ENCODE measurements at regions not wholly inside any gene's neighbourhood (a gene's known extent, or its start where the extent isn't known, plus 50 kb on each side); places are given as distances from the start of the nearest gene placed in this dataset.
A peak's percentile ranks its signal among the peaks of the same experiment; 100 is the strongest.

- DNase-seq = no peak
Measured at GRCh38 chr1:234683861-234684632, 74.1 kb upstream of the IRF2BP2 start.

- DNase-seq = no peak
Measured at GRCh38 chr1:234683127-234683860, 73.3 kb upstream of the IRF2BP2 start.

DNA sequence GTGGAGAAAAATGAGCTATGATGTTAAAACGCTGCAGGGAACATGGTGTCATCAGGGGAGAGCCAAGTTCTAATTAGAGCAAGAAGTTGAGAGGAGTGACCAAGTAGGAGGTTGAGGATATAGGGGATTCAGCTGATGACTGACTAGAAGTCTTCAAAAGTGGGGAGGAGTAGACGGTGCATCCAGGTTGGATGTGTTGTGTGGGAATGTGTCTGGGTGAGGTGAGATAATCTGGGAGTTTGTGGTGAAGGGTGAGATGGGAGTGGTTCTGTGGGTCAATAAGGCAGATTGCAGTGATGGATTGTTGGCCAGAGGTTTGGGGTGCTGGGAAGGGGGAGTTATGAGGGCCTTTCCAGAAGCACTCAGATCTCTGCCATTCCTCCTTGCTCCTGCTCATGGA is 72.0 kb upstream of the IRF2BP2 start:
- no peak for DNase-seq

DNA sequence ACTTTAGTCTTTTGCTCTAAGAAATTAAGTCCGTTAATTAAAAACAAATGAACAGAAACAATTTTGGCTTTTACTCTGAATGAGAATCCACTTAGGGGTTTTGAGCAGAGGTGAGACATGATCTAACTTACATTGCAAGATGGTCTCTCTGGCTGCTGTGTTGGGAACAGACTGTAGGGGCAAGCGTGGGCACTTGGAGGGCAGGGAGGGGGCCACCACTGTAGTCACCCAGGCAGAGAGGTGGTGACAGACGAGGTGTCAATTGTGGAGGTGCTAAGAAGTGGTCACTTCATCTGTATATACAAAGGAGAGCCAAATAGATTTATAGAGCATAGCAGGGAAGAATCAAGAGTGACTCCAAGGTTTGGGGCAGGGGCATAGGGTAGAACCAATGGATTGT is 71.1 kb upstream of the IRF2BP2 start:
- no peak for DNase-seq

GRCh38 chr1:234680331-234680904 is 70.4 kb upstream of the IRF2BP2 start:
- no peak for DNase-seq

DNA sequence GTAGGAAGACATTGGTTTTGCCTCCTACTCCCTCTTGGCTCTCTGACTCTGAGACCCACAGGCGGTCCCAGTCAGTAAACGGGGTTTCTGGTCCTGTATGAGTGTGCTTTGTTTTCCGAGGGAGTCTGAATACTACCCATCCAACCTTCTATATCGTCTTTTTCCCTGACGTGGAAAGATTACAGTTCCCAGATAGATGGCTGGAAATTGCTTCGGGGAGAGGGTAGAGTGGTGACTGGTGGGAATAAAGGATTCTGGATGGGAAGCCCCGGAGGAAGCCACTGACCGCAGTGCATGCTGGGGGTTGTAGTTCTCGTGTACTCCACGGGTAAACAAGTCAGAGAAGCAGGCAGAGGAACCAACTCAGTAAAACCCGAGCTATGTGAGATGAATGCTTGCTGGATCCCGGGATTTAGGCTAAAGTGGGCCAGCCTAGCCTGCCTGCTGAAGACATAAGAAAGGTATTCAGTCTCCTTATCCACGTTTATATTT is 66.2 kb upstream of the IRF2BP2 start:
- peak; percentile 59 to 80 for DNase-seq

DNA sequence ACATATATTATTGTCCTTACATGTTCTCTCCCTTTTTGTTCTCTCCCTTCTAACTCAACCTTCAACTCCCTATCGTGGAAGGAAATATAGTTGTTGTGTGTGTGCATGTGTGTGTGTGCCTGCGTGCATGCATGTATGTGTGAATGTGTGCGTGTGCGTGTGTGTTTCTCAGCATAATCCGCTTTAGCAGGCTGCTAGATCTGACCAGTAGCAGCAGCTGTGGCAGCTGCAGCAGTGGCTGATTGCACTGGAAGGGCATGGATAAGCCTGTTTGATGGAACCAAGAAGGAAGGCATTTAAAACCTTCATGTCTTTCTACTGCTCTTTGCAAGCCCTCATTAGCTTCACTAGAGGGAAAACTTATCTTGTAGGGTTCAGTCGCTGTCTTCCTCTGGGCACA is 65.6 kb upstream of the IRF2BP2 start:
- no peak for DNase-seq

- no peak for DNase-seq
Measured at GRCh38 chr1:234675006-234675405, 65.0 kb upstream of the IRF2BP2 start.

- no peak for DNase-seq
Measured at GRCh38 chr1:234674218-234674815, 64.3 kb upstream of the IRF2BP2 start.

- no peak for DNase-seq
Measured at GRCh38 chr1:234672349-234673135, 62.6 kb upstream of the IRF2BP2 start.

- DNase-seq = peak in 1 of 2 experiments; percentile 53
Measured at GRCh38 chr1:234670967-234671626, 61.1 kb upstream of the IRF2BP2 start.

- no peak for DNase-seq
Measured at GRCh38 chr1:234669499-234669898, 59.5 kb upstream of the IRF2BP2 start.

GRCh38 chr1:234668577-234668955 is 58.6 kb upstream of the IRF2BP2 start:
- no peak for DNase-seq

- DNase-seq = no peak
Measured at GRCh38 chr1:234667600-234668576, 57.9 kb upstream of the IRF2BP2 start.

GRCh38 chr1:234666761-234667160 is 56.8 kb upstream of the IRF2BP2 start:
- no peak for DNase-seq

- no peak for DNase-seq
Measured at GRCh38 chr1:234665975-234666605, 56.1 kb upstream of the IRF2BP2 start.

DNA sequence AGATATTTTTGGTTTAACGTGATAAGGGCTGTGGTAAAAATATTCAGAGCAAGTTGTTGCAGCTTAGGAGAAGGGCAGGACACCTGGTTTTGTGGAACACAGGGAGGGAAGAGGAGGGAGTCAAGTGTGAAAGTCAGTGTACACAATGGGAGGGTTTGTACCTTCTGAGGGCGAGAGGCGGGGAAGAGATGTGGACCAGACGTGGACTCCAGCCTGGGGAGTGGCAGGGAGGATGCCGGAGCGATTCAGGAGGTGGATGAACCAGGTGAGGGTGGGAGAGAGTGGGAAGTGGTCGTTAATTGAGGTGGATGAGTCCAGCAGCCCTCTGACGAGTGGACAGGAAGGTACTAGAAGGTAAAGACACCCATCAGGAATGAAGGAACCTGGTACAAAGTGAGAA is 52.2 kb upstream of the IRF2BP2 start:
- no peak for DNase-seq

DNA sequence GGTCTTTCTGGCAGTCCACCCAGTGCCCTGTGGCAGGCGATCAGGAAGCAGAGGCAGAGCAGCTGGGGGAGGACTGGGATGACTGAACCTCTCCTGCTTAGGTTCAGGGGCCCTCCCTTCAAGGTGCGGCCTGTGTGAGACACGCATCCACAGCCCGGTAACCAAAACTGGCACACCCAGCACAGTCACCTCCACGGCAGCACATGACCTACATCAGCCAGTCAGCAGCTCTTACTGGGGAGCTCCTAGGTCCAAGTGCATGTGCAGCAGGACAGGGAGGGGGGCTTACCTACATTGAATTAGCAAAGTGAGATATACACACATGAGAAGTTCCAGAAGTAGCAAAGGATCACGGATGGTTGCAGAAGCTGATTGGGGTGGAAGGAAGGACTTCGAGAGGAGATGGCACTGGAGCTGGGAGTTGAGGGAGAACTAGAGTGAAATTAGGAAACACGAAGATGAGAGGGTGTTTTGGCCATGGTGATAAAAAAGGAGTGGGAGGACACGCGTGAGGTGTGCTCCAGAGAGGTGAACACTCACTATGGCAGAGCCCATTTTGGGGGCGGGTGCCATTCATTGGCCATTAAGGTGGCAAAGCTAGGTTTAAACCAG is 51.4 kb upstream of the IRF2BP2 start:
- no peak for DNase-seq

DNA sequence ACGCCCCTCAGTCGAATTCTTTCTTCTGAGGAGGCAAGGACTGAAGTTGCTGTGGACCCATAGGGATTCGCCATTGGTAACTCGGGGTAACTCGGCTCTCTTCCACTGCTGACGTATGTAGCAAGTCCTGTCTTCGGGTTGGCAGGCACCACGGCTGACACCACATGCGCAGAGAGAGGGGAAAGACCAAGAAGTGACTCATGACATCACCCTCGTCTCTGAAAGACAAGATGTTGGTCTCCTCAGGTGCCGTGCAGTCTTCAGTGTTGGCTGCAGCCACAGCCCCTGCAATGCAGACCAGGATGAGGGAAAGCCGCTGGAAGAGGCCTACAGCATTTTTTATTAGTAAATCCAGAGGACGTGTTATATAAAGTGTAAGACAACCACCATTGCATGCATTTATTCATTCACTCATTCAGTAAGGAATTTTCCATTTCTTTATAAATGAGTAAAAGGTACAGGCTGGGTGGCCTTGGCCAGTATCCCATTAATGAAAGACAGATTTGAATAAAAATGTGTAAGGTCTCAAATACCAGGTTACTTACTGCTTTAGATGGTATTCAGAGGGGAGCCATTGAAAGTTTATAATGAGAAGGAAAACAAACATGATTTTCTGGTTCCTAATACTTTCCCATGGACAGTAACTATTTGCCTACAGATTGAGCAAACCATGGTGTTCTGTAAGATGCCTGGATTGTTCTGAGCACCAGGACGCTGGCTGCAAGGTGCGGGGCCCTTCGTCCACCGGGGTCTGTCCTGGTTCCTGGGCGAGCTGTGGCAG is 50.7 kb upstream of the IRF2BP2 start:
- DNase-seq = no peak

Measured in NCI-H1930 (cell line).